HCT116 (cell line): ENCODE measurements at regions not wholly inside any gene's neighbourhood (a gene's known extent, or its start where the extent isn't known, plus 50 kb on each side); places are given as distances from the start of the nearest gene placed in this dataset.

Experiments
- ATAC-seq: fragments of 200-7000 bp; cut with Tn5 transposase; 2 replicates; pipeline ENCODE4 v1.9.1; 2020; ENCODE audit warnings: mild to moderate bottlenecking, moderate library complexity
- BruUV-seq: library from RNA; stranded (reverse); fragments of 400-500 nt; replicated peaks from 2 replicates; lab custom pipeline; 2021; lab: Mats Ljungman, UMichigan
- CTCF ChIA-PET: fragments of 300-600 bp; sonication (Branson Sonifier 250); formaldehyde crosslinking; loops from one replicate; lab custom pipeline; 2021; ENCODE audit warnings: antibody characterized with exemption; lab: Charles Lee
- POLR2A ChIA-PET: fragments of 300-600, 350-600 bp; sonication (Branson Sonifier 250); formaldehyde crosslinking; loops from one replicate; lab custom pipeline; 2021; ENCODE audit warnings: antibody characterized with exemption; lab: Charles Lee
- RAD21 ChIA-PET, 2 experiments: fragments of 300-600 bp; sonication (Branson Sonifier 250); formaldehyde crosslinking; loops; one replicate each; lab custom pipeline; 2023; ENCODE audit warnings: low total read pairs in 2 of 2; ENCODE audit not compliant: uncharacterized antibody in 2 of 2, unreplicated experiment in 2 of 2, low non-redundant PET in 1 of 2; lab: Charles Lee
- DNase-seq: peaks from one replicate; pipeline ENCODE4 v3.0.0-alpha.2; 2010; ENCODE audit warnings: low read depth, low spot score
- H2AFZ ChIP-seq: fragments of 200-600 bp; shearing (Covaris generic), sonication (generic); 2 replicates; pipeline ENCODE4 v1.6.1; 2017; ENCODE audit warnings: low read depth, mixed run types, mixed read lengths, antibody characterized with exemption, low read length; ENCODE audit not compliant: poor library complexity, severe bottlenecking
- H3K27ac ChIP-seq: 2 replicates; pipeline ENCODE4 v1.5.1; 2012; ENCODE audit warnings: low read depth, low read length
- H3K27me3 ChIP-seq: fragments of 200-600 bp; sonication (generic); 2 replicates; pipeline ENCODE4 v1.6.1; 2016; ENCODE audit warnings: mixed run types, low read length, mixed read lengths; ENCODE audit not compliant: insufficient read depth
- H3K36me3 ChIP-seq, 2 experiments: fragments of 200-500 bp in 1 of 2; fragments of 200-600 bp in 1 of 2; sonication (Bioruptor generic) in 1 of 2; sonication (generic) in 1 of 2; 2 replicates each; pipeline versions ENCODE4 v1.5.1 to v1.6.1; 2014 to 2016; ENCODE audit warnings: low read length in 2 of 2, inconsistent platforms in 1 of 2, mixed read lengths in 1 of 2, mixed run types in 1 of 2; ENCODE audit not compliant: insufficient read depth in 2 of 2, control insufficient read depth in 1 of 2
- H3K4me1 ChIP-seq, 2 experiments: fragments of 200-600 bp in 1 of 2; sonication (generic) in 1 of 2; 2 replicates each; pipeline versions ENCODE4 v1.5.1 to v1.6.1; 2012 to 2017; ENCODE audit warnings: low read length in 2 of 2, inconsistent platforms in 1 of 2, mild to moderate bottlenecking in 1 of 2, mixed read lengths in 1 of 2, mixed run types in 1 of 2, moderate library complexity in 1 of 2; ENCODE audit not compliant: insufficient read depth in 2 of 2, control insufficient read depth in 1 of 2
- H3K4me2 ChIP-seq: fragments of 200-600 bp; sonication (generic); 2 replicates; pipeline ENCODE4 v1.6.1; 2017; ENCODE audit warnings: mixed run types, low read length, mixed read lengths
- H3K4me3 ChIP-seq, 2 experiments: fragments of 200-600 bp in 1 of 2; sonication (generic) in 1 of 2; replicated peaks in 1 of 2; 2 replicates each; pipeline ENCODE4 v1.5.1; 2011 to 2016; ENCODE audit warnings: low read length in 2 of 2, control low read depth in 1 of 2, low read depth in 1 of 2, mild to moderate bottlenecking in 1 of 2, mixed read lengths in 1 of 2, mixed run types in 1 of 2
- H3K79me2 ChIP-seq: fragments of 200-600 bp; sonication (generic); 2 replicates; pipeline ENCODE4 v1.6.1; 2017; ENCODE audit warnings: mild to moderate bottlenecking, mixed run types, low read length, moderate library complexity, mixed read lengths; ENCODE audit not compliant: insufficient read depth
- H3K9ac ChIP-seq: fragments of 200-600 bp; sonication (generic); 2 replicates; pipeline ENCODE4 v1.6.1; 2016; ENCODE audit warnings: low read length, mixed read lengths
- H3K9me2 ChIP-seq: fragments of 200-600 bp; sonication (generic), shearing (Covaris generic); 2 replicates; pipeline ENCODE4 v1.6.1; 2017; ENCODE audit warnings: mixed run types, mild to moderate bottlenecking, moderate library complexity; ENCODE audit not compliant: insufficient read depth
- H3K9me3 ChIP-seq, 2 experiments: fragments of 200-500 bp in 1 of 2; fragments of 200-600 bp in 1 of 2; sonication (Bioruptor generic) in 1 of 2; sonication (generic) in 1 of 2; 2 replicates each; pipeline ENCODE4 v1.6.1; 2014 to 2017; ENCODE audit warnings: low read length in 2 of 2, mixed read lengths in 2 of 2, inconsistent platforms in 1 of 2, low read depth in 1 of 2, mild to moderate bottlenecking in 1 of 2, mixed run types in 1 of 2, moderate library complexity in 1 of 2; ENCODE audit not compliant: control insufficient read depth in 1 of 2, insufficient read depth in 1 of 2
- H4K20me1 ChIP-seq: fragments of 200-600 bp; sonication (generic), shearing (Covaris generic); 2 replicates; pipeline ENCODE4 v1.6.1; 2017; ENCODE audit warnings: mixed run types, mild to moderate bottlenecking, moderate library complexity; ENCODE audit not compliant: insufficient read depth
- CBX3 ChIP-seq: IDR thresholded peaks from 2 replicates; pipeline ENCODE4 v1.6.1; 2012; ENCODE audit warnings: low read depth
- EGR1 ChIP-seq: IDR thresholded peaks from 2 replicates; pipeline ENCODE4 v1.6.1; 2012; ENCODE audit warnings: low read depth
- ELF1 ChIP-seq: IDR thresholded peaks from 2 replicates; pipeline ENCODE4 v1.6.1; 2012; ENCODE audit warnings: low read depth, borderline replicate concordance
- EZH2 ChIP-seq: fragments of 200-600 bp; sonication (generic); IDR thresholded peaks from 2 replicates; pipeline ENCODE4 v1.6.1; 2017; ENCODE audit warnings: antibody characterized with exemption, mixed run types
- POLR2A ChIP-seq: IDR thresholded peaks from 2 replicates; pipeline ENCODE4 v1.7.0; 2011; ENCODE audit warnings: borderline replicate concordance; ENCODE audit not compliant: insufficient read depth, insufficient read length; ENCODE audit errors: extremely low read depth
- ZFX ChIP-seq: fragments of 450-650 bp; IDR thresholded peaks from 2 replicates; pipeline ENCODE4 v1.6.1; 2017
- intact Hi-C: fragments of 100-400 bp; cut with micrococcal nuclease; formaldehyde crosslinking; loops from 2 replicates; pipeline ENCODE4 v1.10.0; 2022
- TF ChIP-seq, protein P1 (sequence below): IDR thresholded peaks from 2 replicates; pipeline ENCODE4 v1.6.1; 2012
- TF ChIP-seq, protein P2 (sequence below), 3 experiments: fragments of 200-600 bp in 1 of 3; sonication (generic) in 1 of 3; IDR thresholded peaks in 2 of 3; conservative IDR thresholded peaks in 1 of 3; 2 replicates each; pipeline ENCODE4 v1.5.1; 2012 to 2017; ENCODE audit warnings: low read depth in 2 of 3, low read length in 2 of 3, antibody characterized with exemption in 1 of 3, borderline replicate concordance in 1 of 3, control low read depth in 1 of 3, mild to moderate bottlenecking in 1 of 3, mixed read lengths in 1 of 3, mixed run types in 1 of 3, moderate library complexity in 1 of 3; ENCODE audit not compliant: insufficient read depth in 1 of 3
- TF ChIP-seq, protein P3 (sequence below): IDR thresholded peaks from 2 replicates; pipeline ENCODE4 v1.6.1; 2012

DNA sequence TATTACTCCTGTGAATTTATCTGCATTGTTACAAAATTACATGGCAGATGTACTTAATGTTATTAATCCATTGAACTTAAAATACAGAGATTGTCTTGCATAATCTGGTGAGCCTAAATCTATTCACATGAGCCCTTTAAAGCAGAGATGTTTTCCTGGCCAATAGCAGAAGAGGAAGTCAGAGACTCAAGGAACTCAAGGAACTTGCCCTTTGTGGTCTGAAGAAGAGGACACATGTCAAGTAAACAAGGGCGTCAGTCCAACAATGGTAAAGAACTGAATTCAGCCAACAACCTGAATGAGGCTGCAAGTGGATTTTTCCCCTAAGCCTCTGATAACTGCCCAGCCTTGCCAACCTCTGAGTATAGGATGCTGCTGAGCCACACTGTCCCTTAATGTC, 356.3 kb upstream of the PKDCC start:
- intact Hi-C loops, result loop anchor here (10.0 kb wide), 1 partner anchor 1447 kb away; no protein-coding TSS in a partner anchor
- BruUV-seq, result no TSS peak
- no peak overlapping the region for H3K27ac ChIP-seq
- H4K20me1 ChIP-seq, result no peaks in the 10 kb centered on the region
- no peak overlapping the region for H2AFZ ChIP-seq
- CTCF ChIA-PET, result no interaction called here
- no peaks in the 10 kb centered on the region for H3K9me2 ChIP-seq
- RAD21 ChIA-PET, result no interaction called here
- peaks cover 7% of the 10 kb centered on the region; the same call in 1 of the 2 replicates for H3K27me3 ChIP-seq
- DNase-seq (no peak), ATAC-seq (no peak)
- no peaks in the 10 kb centered on the region for H3K9me3 ChIP-seq
- H3K4me1 ChIP-seq, result no peaks in the 10 kb centered on the region
- POLR2A ChIA-PET, result no interaction called here
- no peak overlapping the region for H3K4me3 ChIP-seq
- TF ChIP-seq ELF1 (no peak), POLR2A (no peak), CBX3 (no peak), EGR1 (no peak), EZH2 (no peak), ZFX (no peak)
- TF ChIP-seq, protein P1, sequence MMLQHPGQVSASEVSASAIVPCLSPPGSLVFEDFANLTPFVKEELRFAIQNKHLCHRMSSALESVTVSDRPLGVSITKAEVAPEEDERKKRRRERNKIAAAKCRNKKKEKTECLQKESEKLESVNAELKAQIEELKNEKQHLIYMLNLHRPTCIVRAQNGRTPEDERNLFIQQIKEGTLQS, result no peak
- TF ChIP-seq, protein P2, sequence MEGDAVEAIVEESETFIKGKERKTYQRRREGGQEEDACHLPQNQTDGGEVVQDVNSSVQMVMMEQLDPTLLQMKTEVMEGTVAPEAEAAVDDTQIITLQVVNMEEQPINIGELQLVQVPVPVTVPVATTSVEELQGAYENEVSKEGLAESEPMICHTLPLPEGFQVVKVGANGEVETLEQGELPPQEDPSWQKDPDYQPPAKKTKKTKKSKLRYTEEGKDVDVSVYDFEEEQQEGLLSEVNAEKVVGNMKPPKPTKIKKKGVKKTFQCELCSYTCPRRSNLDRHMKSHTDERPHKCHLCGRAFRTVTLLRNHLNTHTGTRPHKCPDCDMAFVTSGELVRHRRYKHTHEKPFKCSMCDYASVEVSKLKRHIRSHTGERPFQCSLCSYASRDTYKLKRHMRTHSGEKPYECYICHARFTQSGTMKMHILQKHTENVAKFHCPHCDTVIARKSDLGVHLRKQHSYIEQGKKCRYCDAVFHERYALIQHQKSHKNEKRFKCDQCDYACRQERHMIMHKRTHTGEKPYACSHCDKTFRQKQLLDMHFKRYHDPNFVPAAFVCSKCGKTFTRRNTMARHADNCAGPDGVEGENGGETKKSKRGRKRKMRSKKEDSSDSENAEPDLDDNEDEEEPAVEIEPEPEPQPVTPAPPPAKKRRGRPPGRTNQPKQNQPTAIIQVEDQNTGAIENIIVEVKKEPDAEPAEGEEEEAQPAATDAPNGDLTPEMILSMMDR (IDR thresholded peaks at IDR 0.05 in 2 of 3, conservative IDR thresholded peaks at IDR 0.05 in 1 of 3; ENCODE audit: borderline replicate concordance in 1 of 3, insufficient read depth in 1 of 3, low read depth in 2 of 3, low read length in 2 of 3), result no peak
- TF ChIP-seq, protein P3, sequence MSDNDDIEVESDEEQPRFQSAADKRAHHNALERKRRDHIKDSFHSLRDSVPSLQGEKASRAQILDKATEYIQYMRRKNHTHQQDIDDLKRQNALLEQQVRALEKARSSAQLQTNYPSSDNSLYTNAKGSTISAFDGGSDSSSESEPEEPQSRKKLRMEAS, result no peak
- H3K79me2 ChIP-seq, result no peaks in the 10 kb centered on the region
- H3K9ac ChIP-seq, result no peak overlapping the region
- H3K36me3 ChIP-seq, result no peaks in the 10 kb centered on the region
- H3K4me2 ChIP-seq, result no peak overlapping the region
